ENCODE measurements at regions not wholly inside any gene's neighbourhood (a gene's known extent, or its start where the extent isn't known, plus 50 kb on each side); places are given as distances from the start of the nearest gene placed in this dataset.
"Not testable (repeated sequence)": the region's sequence is repeated elsewhere in the genome, so short reads cannot be mapped to it uniquely, and the experiment has no call there.

GRCh38 chr2:59856391-59856790 is 697.1 kb downstream of the BCL11A start:
- DNase-seq, result no peak

GRCh38 chr2:59853032-59853431 is 700.4 kb downstream of the BCL11A start:
- DNase-seq, result no peak

GRCh38 chr2:59851836-59852475 is 701.5 kb downstream of the BCL11A start:
- DNase-seq, result no peak

GRCh38 chr2:59850554-59850953 is 702.9 kb downstream of the BCL11A start:
- peak; percentile 57 for DNase-seq

- DNase-seq, result no peak
Observed at GRCh38 chr2:59833941-59834340, 719.5 kb downstream of the BCL11A start.

- no peak for DNase-seq
Observed at GRCh38 chr2:59830601-59831000, 722.9 kb downstream of the BCL11A start.

GRCh38 chr2:59827677-59828076 is 725.8 kb downstream of the BCL11A start:
- DNase-seq, result no peak

GRCh38 chr2:59826177-59826576 is 727.3 kb downstream of the BCL11A start:
- no peak for DNase-seq

GRCh38 chr2:59824314-59824713 is 729.1 kb downstream of the BCL11A start:
- no peak for DNase-seq

GRCh38 chr2:59816075-59816474 is 737.4 kb downstream of the BCL11A start:
- DNase-seq, result no peak

- DNase-seq, result not testable (repeated sequence)
Observed at GRCh38 chr2:59810283-59810682, 743.2 kb downstream of the BCL11A start.

- DNase-seq, result no peak
Observed at GRCh38 chr2:59806486-59806885, 747.0 kb downstream of the BCL11A start.

- no peak for DNase-seq
Observed at GRCh38 chr2:59804732-59805131, 748.7 kb downstream of the BCL11A start.

GRCh38 chr2:59803586-59803985 is 749.9 kb downstream of the BCL11A start:
- DNase-seq, result no peak

- DNase-seq, result no peak
Observed at GRCh38 chr2:59798687-59799232, 754.7 kb downstream of the BCL11A start.

- DNase-seq, result no peak
Observed at GRCh38 chr2:59791004-59791618, 762.3 kb downstream of the BCL11A start.

- DNase-seq, result no peak
Observed at GRCh38 chr2:59790186-59791003, 763.1 kb downstream of the BCL11A start.

GRCh38 chr2:59789523-59789922 is 763.9 kb downstream of the BCL11A start:
- no peak for DNase-seq

GRCh38 chr2:59787095-59787494 is 766.4 kb downstream of the BCL11A start:
- no peak for DNase-seq

- no peak for DNase-seq
Observed at GRCh38 chr2:59786684-59787083, 766.8 kb downstream of the BCL11A start.

GRCh38 chr2:59779571-59779970 is 773.9 kb downstream of the BCL11A start:
- DNase-seq, result no peak

- no peak for DNase-seq
Observed at GRCh38 chr2:59777120-59777519, 776.3 kb downstream of the BCL11A start.

- no peak for DNase-seq
Observed at GRCh38 chr2:59776726-59777008, 776.8 kb downstream of the BCL11A start.

GRCh38 chr2:59774821-59775433 is 778.5 kb downstream of the BCL11A start:
- DNase-seq, result no peak
